Esophagus squamous epithelium (tissue), 4 donors: ENCODE measurements at regions not wholly inside any gene's neighbourhood (a gene's known extent, or its start where the extent isn't known, plus 50 kb on each side); places are given as distances from the start of the nearest gene placed in this dataset.

Source experiments
- CTCF ChIP-seq, 6 experiments: fragments of 450-650 bp in 4 of 6; fragments of 200-600 bp in 2 of 6; sonication (generic) in 2 of 6; IDR thresholded peaks; one replicate each; pipeline ENCODE4 v1.5.1; 2016 to 2019; ENCODE audit warnings: antibody characterized with exemption in 6 of 6, mild to moderate bottlenecking in 4 of 6, moderate library complexity in 4 of 6
- POLR2A ChIP-seq, 4 donors: fragments of 450-650 bp; IDR thresholded peaks; one replicate each; pipeline ENCODE4 v1.6.1; 2017; ENCODE audit warnings: antibody characterized with exemption in 4 of 4, mild to moderate bottlenecking in 4 of 4, moderate library complexity in 3 of 4

GRCh38 chr6:11458509-11458908 lies 79.0 kb upstream of the TMEM170B start:
- no peak for TF ChIP-seq POLR2A (IDR thresholded peaks at IDR 0.05)
- TF ChIP-seq CTCF (IDR thresholded peaks at IDR 0.05) = no peak
